GM18861 (cell line): ENCODE measurements at regions not wholly inside any gene's neighbourhood (a gene's known extent, or its start where the extent isn't known, plus 50 kb on each side); places are given as distances from the start of the nearest gene placed in this dataset.
"Not testable (repeated sequence)": the region's sequence is repeated elsewhere in the genome, so short reads cannot be mapped to it uniquely, and the experiment has no call there.

ENCODE experiments used
- ATAC-seq: cut with Tn5 transposase; IDR thresholded peaks from one replicate; pipeline ENCODE4 v1.9.1; 2021; ENCODE audit not compliant: unreplicated experiment

- peak; percentile 23 for ATAC-seq
Observed at GRCh38 chr4:184282251-184282713, 64.6 kb upstream of the ENPP6 start.

- no peak for ATAC-seq
Observed at GRCh38 chr4:184281231-184282139, 63.8 kb upstream of the ENPP6 start.

GRCh38 chr4:184280591-184281071 lies 63.0 kb upstream of the ENPP6 start:
- ATAC-seq = no peak

GRCh38 chr4:184280137-184280536 lies 62.5 kb upstream of the ENPP6 start:
- ATAC-seq = no peak

GRCh38 chr4:184279496-184280061 lies 61.9 kb upstream of the ENPP6 start:
- no peak for ATAC-seq

GRCh38 chr4:184277769-184278168 lies 60.1 kb upstream of the ENPP6 start:
- ATAC-seq = not testable (repeated sequence)

GRCh38 chr4:184277010-184277409 lies 59.3 kb upstream of the ENPP6 start:
- not testable (repeated sequence) for ATAC-seq

- not testable (repeated sequence) for ATAC-seq
Observed at GRCh38 chr4:184276346-184276745, 58.7 kb upstream of the ENPP6 start.

GRCh38 chr4:184275766-184276165 lies 58.1 kb upstream of the ENPP6 start:
- ATAC-seq = no peak

GRCh38 chr4:184274286-184274951 lies 56.7 kb upstream of the ENPP6 start:
- ATAC-seq = no peak

GRCh38 chr4:184273166-184274147 lies 55.8 kb upstream of the ENPP6 start:
- peak; percentile 43 for ATAC-seq

GRCh38 chr4:184270808-184271413 lies 53.2 kb upstream of the ENPP6 start:
- ATAC-seq = no peak

GRCh38 chr4:184269879-184270430 lies 52.3 kb upstream of the ENPP6 start:
- ATAC-seq = no peak

- no peak for ATAC-seq
Observed at GRCh38 chr4:184268584-184269160, 51.0 kb upstream of the ENPP6 start.

GRCh38 chr4:184267673-184268583 lies 50.3 kb upstream of the ENPP6 start:
- peak; percentile 86 for ATAC-seq
